Aorta (tissue), 5 donors: ENCODE measurements at regions not wholly inside any gene's neighbourhood (a gene's known extent, or its start where the extent isn't known, plus 50 kb on each side); places are given as distances from the start of the nearest gene placed in this dataset.

ENCODE experiments used
- ATAC-seq: fragments of 200-7000 bp; cut with Tn5 transposase; one replicate; pipeline ENCODE4 v1.9.1; 2022; ENCODE audit warnings: moderate library complexity; ENCODE audit not compliant: low FRiP score
- DNase-seq, 2 donors: peaks; one replicate each; pipeline ENCODE4 v3.0.0-alpha.2; 2020
- H3K27ac ChIP-seq, 2 donors: one replicate each; pipeline ENCODE4 v1.5.1; 2013; ENCODE audit warnings: low read length in 2 of 2, mild to moderate bottlenecking in 2 of 2, moderate library complexity in 2 of 2, control low read depth in 1 of 2, inconsistent platforms in 1 of 2, low read depth in 1 of 2
- H3K27me3 ChIP-seq, 2 donors: one replicate each; pipeline ENCODE4 v1.6.1; 2013; ENCODE audit warnings: control low read depth in 1 of 2, low read length in 1 of 2, mild to moderate bottlenecking in 1 of 2, moderate library complexity in 1 of 2; ENCODE audit not compliant: insufficient read depth in 2 of 2, control insufficient read depth in 1 of 2
- H3K36me3 ChIP-seq, 2 donors: one replicate each; pipeline ENCODE4 v1.6.1; 2013; ENCODE audit warnings: control low read depth in 1 of 2, low read length in 1 of 2, mild to moderate bottlenecking in 1 of 2; ENCODE audit not compliant: insufficient read depth in 2 of 2, control insufficient read depth in 1 of 2
- H3K4me1 ChIP-seq, 2 donors: one replicate each; pipeline ENCODE4 v1.6.1; 2013; ENCODE audit warnings: low read length in 2 of 2, control low read depth in 1 of 2, mild to moderate bottlenecking in 1 of 2, moderate library complexity in 1 of 2; ENCODE audit not compliant: insufficient read depth in 2 of 2, control insufficient read depth in 1 of 2
- H3K4me3 ChIP-seq, 2 donors: one replicate each; pipeline ENCODE4 v1.5.1; 2013; ENCODE audit warnings: low read length in 2 of 2, control low read depth in 1 of 2, mild to moderate bottlenecking in 1 of 2
- H3K9me3 ChIP-seq: one replicate; pipeline ENCODE4 v1.6.1; 2013; ENCODE audit warnings: mild to moderate bottlenecking, low read length; ENCODE audit not compliant: control insufficient read depth
- WGBS, 2 donors: extraction: QIAGEN DNeasy Blood & Tissue Kit; methylation state at CpG; one replicate each; pipeline ENCODE4 v1.1.7; 2013; 5-methylcytosine and 5-hydroxymethylcytosine counted together
- intact Hi-C, 2 donors: fragments of 100-400 bp; cut with DNase I; formaldehyde crosslinking; loops; one replicate each; pipeline versions ENCODE4 v1.14.2 to v1.15.0; 2022
- donor health status: healthy with polysubstance abuse.
- donor health status: Bipolar disorder and iron deficiency.
- donor health status: DM: no; HTN: no; CAD: no.
- donor health status: DM: no; HTN: no; CAD: no.
- donor health status: DM: yes; HTN: yes; CAD: no.

- intact Hi-C loops: no loop called here
- WGBS, 2 donors: 51 to 53% methylated on average over 2 of the region's 2 CpGs
- H3K4me3 ChIP-seq: no peak overlapping the region
- no peaks in the 10 kb centered on the region for H3K9me3 ChIP-seq
- H3K27ac ChIP-seq: peak overlapping the region in 1 of 2 donors; percentile 33
- H3K27me3 ChIP-seq: no peaks in the 10 kb centered on the region
- H3K36me3 ChIP-seq: no peaks in the 10 kb centered on the region
- DNase-seq (no peak), ATAC-seq (no peak)
- H3K4me1 ChIP-seq: peaks cover 0 to 2% of the 10 kb centered on the region in 2 donors
Measured at GRCh38 chr13:33992881-33993336, 175.0 kb downstream of the RFC3 start.

GRCh38 chr13:33994198-33994597 lies 176.2 kb downstream of the RFC3 start:
- Histone ChIP-seq H3K4me1 (peaks cover 0 to 2% of the 10 kb centered on the region in 2 donors), H3K4me3 (no peak overlapping the region), H3K9me3 (no peaks in the 10 kb centered on the region), H3K27ac (no peak overlapping the region), H3K36me3 (no peaks in the 10 kb centered on the region), H3K27me3 (no peaks in the 10 kb centered on the region)
- ATAC-seq: no peak
- no peak for DNase-seq
- intact Hi-C loops: no loop called here
- 93 to 97% methylated on average over 3 of the region's 3 CpGs for WGBS, 2 donors

GRCh38 chr13:33994826-33995502 lies 177.0 kb downstream of the RFC3 start:
- Histone ChIP-seq H3K4me3 (no peak overlapping the region), H3K27me3 (no peaks in the 10 kb centered on the region), H3K4me1 (peaks cover 2 to 4% of the 10 kb centered on the region in 2 donors), H3K36me3 (no peaks in the 10 kb centered on the region), H3K9me3 (no peaks in the 10 kb centered on the region), H3K27ac (no peak overlapping the region)
- DNase-seq: no peak
- intact Hi-C loops: no loop called here
- 86 to 88% methylated on average over 4 of the region's 4 CpGs for WGBS, 2 donors
- no peak for ATAC-seq

- intact Hi-C loops: no loop called here
- H3K27ac ChIP-seq: no peak overlapping the region
- H3K36me3 ChIP-seq: no peaks in the 10 kb centered on the region
- 92 to 95% methylated on average over 7 of the region's 7 CpGs for WGBS, 2 donors
- DNase-seq (no peak), ATAC-seq (no peak)
- H3K4me3 ChIP-seq: no peak overlapping the region
- H3K27me3 ChIP-seq: no peaks in the 10 kb centered on the region
- peaks cover 2 to 4% of the 10 kb centered on the region in 2 donors for H3K4me1 ChIP-seq
- H3K9me3 ChIP-seq: no peaks in the 10 kb centered on the region
Measured at GRCh38 chr13:33996636-33997035, 178.7 kb downstream of the RFC3 start.

GRCh38 chr13:33997574-33997973 lies 179.6 kb downstream of the RFC3 start:
- WGBS, 2 donors: 67 to 78% methylated on average over 3 of the region's 3 CpGs

GRCh38 chr13:33999811-34000605 lies 182.1 kb downstream of the RFC3 start:
- intact Hi-C loops: no loop called here
- Histone ChIP-seq H3K4me1 (peaks cover 3 to 4% of the 10 kb centered on the region in 2 donors), H3K27me3 (no peaks in the 10 kb centered on the region), H3K36me3 (no peaks in the 10 kb centered on the region), H3K9me3 (no peaks in the 10 kb centered on the region), H3K27ac (peak overlapping the region in 1 of 2 donors; percentile 52), H3K4me3 (no peak overlapping the region)
- no peak for DNase-seq
- 16 to 28% methylated on average over 6 of the region's 6 CpGs for WGBS, 2 donors
- ATAC-seq: no peak

More at GRCh38 chr13:33997574-33997973, 179.6 kb downstream of the RFC3 start:
- DNase-seq: no peak
- Histone ChIP-seq H3K9me3 (no peaks in the 10 kb centered on the region), H3K36me3 (no peaks in the 10 kb centered on the region), H3K4me1 (peaks cover 4% of the 10 kb centered on the region in 2 donors), H3K27me3 (no peaks in the 10 kb centered on the region), H3K4me3 (no peak overlapping the region), H3K27ac (no peak overlapping the region)
- ATAC-seq: no peak
- intact Hi-C loops: no loop called here

- Histone ChIP-seq H3K27me3 (no peaks in the 10 kb centered on the region), H3K27ac (no peak overlapping the region), H3K4me3 (no peak overlapping the region), H3K9me3 (no peaks in the 10 kb centered on the region), H3K36me3 (no peaks in the 10 kb centered on the region), H3K4me1 (peaks cover 3 to 4% of the 10 kb centered on the region in 2 donors)
- no peak for DNase-seq
- ATAC-seq: no peak
- intact Hi-C loops: no loop called here
Measured at GRCh38 chr13:34000955-34001354, 183.0 kb downstream of the RFC3 start.

- Histone ChIP-seq H3K27me3 (no peaks in the 10 kb centered on the region), H3K4me3 (no peak overlapping the region), H3K9me3 (no peaks in the 10 kb centered on the region), H3K4me1 (peaks cover 3 to 4% of the 10 kb centered on the region in 2 donors), H3K36me3 (no peaks in the 10 kb centered on the region), H3K27ac (no peak overlapping the region)
- 81 to 84% methylated on average over 4 of the region's 4 CpGs for WGBS, 2 donors
- DNase-seq: no peak
- ATAC-seq: no peak
- intact Hi-C loops: no loop called here
Measured at GRCh38 chr13:34001389-34001788, 183.4 kb downstream of the RFC3 start.

GRCh38 chr13:34002141-34002540 lies 184.2 kb downstream of the RFC3 start:
- H3K36me3 ChIP-seq: no peaks in the 10 kb centered on the region
- H3K4me1 ChIP-seq: peaks cover 3 to 4% of the 10 kb centered on the region in 2 donors
- intact Hi-C loops: no loop called here
- no peaks in the 10 kb centered on the region for H3K27me3 ChIP-seq
- H3K9me3 ChIP-seq: no peaks in the 10 kb centered on the region
- ATAC-seq (no peak), DNase-seq (no peak)
- H3K27ac ChIP-seq: no peak overlapping the region
- WGBS, 2 donors: 79 to 85% methylated on average over 1 of the region's 1 CpG
- no peak overlapping the region for H3K4me3 ChIP-seq
